ENCODE measurements at regions not wholly inside any gene's neighbourhood (a gene's known extent, or its start where the extent isn't known, plus 50 kb on each side); places are given as distances from the start of the nearest gene placed in this dataset.

DNA sequence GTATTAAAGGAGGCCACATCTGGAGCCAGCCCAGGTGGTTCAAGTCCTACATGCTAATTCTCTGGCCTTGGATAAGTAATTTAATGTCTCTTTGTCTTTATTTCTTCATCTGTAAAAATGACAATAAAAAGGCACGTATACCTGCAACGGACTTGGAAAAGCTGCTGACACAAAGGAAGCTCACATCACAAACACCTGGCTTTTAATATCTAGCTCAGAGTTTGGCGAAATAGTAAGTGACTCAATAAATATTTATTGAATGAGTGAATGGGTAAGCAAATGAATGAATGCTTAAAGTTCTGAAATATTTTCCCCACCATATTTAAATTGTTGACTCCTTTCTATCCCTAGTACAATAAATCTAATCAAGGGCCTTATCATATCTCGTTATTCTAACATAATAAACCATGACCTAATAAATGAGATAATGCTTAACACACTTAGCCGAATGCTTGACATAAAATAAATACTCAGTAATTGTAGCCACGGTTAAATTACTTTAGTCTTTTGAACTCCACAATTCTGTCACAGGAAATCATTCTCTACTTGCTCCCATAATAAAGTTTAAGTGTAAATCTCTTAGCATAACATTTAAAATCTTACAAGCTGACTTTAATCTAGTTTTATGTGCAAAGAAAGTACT, 74.7 kb upstream of the PALMD start:
- ChIA-PET CTCF (no interaction called here), POLR2A (no interaction called here)
- DNase-seq (ENCODE audit: extremely low spot score), result no peak
- TF ChIP-seq ELF4 (IDR thresholded peaks at IDR 0.05), result no peak
- TF ChIP-seq CTBP1 (IDR thresholded peaks at IDR 0.05; ENCODE audit: borderline replicate concordance), result no peak
- no peak for TF ChIP-seq L3MBTL2 (conservative IDR thresholded peaks at IDR 0.05)
- no peak for TF ChIP-seq FOXA1 (IDR thresholded peaks at IDR 0.05)
- TF ChIP-seq FOXK2 (IDR thresholded peaks at IDR 0.05), result no peak
- no peak for TF ChIP-seq NFRKB (IDR thresholded peaks at IDR 0.05)
- TF ChIP-seq FOXM1 (IDR thresholded peaks at IDR 0.05; ENCODE audit: borderline replicate concordance), result no peak
- no peak for TF ChIP-seq LEF1 (IDR thresholded peaks at IDR 0.05; ENCODE audit: borderline replicate concordance)
- TF ChIP-seq BHLHE40 (IDR thresholded peaks at IDR 0.05; ENCODE audit: borderline replicate concordance), result no peak
- TF ChIP-seq PKNOX1 (IDR thresholded peaks at IDR 0.05), result no peak
- no peak for TF ChIP-seq HDGF (IDR thresholded peaks at IDR 0.05; ENCODE audit: borderline replicate concordance)
- TF ChIP-seq SUZ12 (IDR thresholded peaks at IDR 0.05), result no peak
- no peak for TF ChIP-seq SP1 (IDR thresholded peaks at IDR 0.05)
- no peak for TF ChIP-seq ARNT (IDR thresholded peaks at IDR 0.05)
- no peak for TF ChIP-seq ZNF384 (IDR thresholded peaks at IDR 0.05)
- no peak for TF ChIP-seq TARDBP (IDR thresholded peaks at IDR 0.05)

- ChIA-PET POLR2A (no interaction called here), CTCF (no interaction called here)
- DNase-seq (ENCODE audit: extremely low spot score), result no peak
- TF ChIP-seq LEF1 (IDR thresholded peaks at IDR 0.05; ENCODE audit: borderline replicate concordance), result no peak
- no peak for TF ChIP-seq FOXM1 (IDR thresholded peaks at IDR 0.05; ENCODE audit: borderline replicate concordance)
- TF ChIP-seq ZNF384 (IDR thresholded peaks at IDR 0.05), result no peak
Measured at GRCh38 chr1:99573431-99574217, 72.3 kb upstream of the PALMD start.

DNA sequence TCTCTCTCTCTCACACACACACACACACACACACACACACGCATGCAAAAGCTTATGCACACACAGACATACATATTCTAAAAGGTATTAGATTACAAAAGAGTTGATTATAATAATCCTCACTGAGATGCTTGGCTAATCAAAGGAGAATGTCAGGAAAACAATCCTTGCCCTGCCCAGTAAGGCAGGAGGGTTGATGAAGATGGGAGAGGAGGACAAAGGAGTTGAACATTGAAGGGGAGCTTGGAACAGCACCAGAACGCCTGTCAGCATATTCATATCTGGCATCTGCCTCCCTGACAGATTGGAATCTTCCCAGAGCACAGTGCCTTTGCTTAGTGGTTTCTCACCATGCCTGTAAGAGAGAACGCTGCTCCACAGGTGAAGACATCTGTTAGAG, 68.6 kb upstream of the PALMD start:
- POLR2A ChIA-PET, result no interaction called here
- CTCF ChIA-PET, result no interaction called here

DNA sequence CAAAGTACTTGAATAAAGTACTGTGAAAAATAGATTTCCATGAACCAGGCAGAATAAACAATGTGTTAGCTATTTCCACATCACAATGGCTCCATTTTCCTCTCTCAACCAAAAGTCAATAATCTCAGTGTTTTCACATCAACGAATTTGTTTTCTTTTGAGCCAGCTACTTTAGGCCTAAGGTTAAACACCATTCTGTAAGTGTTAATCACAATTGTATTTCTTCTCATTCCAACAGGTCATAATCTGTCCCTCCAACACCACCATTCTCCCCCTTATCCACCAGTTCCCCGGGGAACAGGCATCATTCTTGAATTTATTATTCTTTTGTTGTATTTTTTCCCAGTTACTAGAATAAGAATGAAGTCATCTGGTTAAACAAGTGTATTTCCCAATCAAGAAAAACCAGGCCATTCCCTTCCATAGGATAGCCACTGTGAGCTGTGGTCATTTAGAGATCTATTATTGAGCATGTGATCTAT, 66.2 kb upstream of the PALMD start:
- no peak for DNase-seq (ENCODE audit: extremely low spot score)
- ChIA-PET CTCF (no interaction called here), POLR2A (no interaction called here)
- no peak for TF ChIP-seq FOXK2 (IDR thresholded peaks at IDR 0.05)
- TF ChIP-seq SUZ12 (IDR thresholded peaks at IDR 0.05), result no peak
- no peak for TF ChIP-seq PKNOX1 (IDR thresholded peaks at IDR 0.05)
- TF ChIP-seq FOXM1 (IDR thresholded peaks at IDR 0.05; ENCODE audit: borderline replicate concordance), result no peak
- no peak for TF ChIP-seq ARNT (IDR thresholded peaks at IDR 0.05)
- no peak for TF ChIP-seq HDGF (IDR thresholded peaks at IDR 0.05; ENCODE audit: borderline replicate concordance)
- TF ChIP-seq FOXA1 (IDR thresholded peaks at IDR 0.05), result no peak
- TF ChIP-seq SP1 (IDR thresholded peaks at IDR 0.05), result no peak
- no peak for TF ChIP-seq ZNF384 (IDR thresholded peaks at IDR 0.05)
- no peak for TF ChIP-seq L3MBTL2 (conservative IDR thresholded peaks at IDR 0.05)
- TF ChIP-seq ELF4 (IDR thresholded peaks at IDR 0.05), result no peak
- no peak for TF ChIP-seq LEF1 (IDR thresholded peaks at IDR 0.05; ENCODE audit: borderline replicate concordance)
- TF ChIP-seq CTBP1 (IDR thresholded peaks at IDR 0.05; ENCODE audit: borderline replicate concordance), result no peak
- TF ChIP-seq TARDBP (IDR thresholded peaks at IDR 0.05), result no peak
- no peak for TF ChIP-seq NFRKB (IDR thresholded peaks at IDR 0.05)
- TF ChIP-seq BHLHE40 (IDR thresholded peaks at IDR 0.05; ENCODE audit: borderline replicate concordance), result no peak

More for the DNA sequence above, 68.6 kb upstream of the PALMD start:
- TF ChIP-seq ELF4 (IDR thresholded peaks at IDR 0.05), result no peak
- no peak for TF ChIP-seq FOXM1 (IDR thresholded peaks at IDR 0.05; ENCODE audit: borderline replicate concordance)
- TF ChIP-seq CTBP1 (IDR thresholded peaks at IDR 0.05; ENCODE audit: borderline replicate concordance), result no peak
- TF ChIP-seq SP1 (IDR thresholded peaks at IDR 0.05), result no peak
- TF ChIP-seq ARNT (IDR thresholded peaks at IDR 0.05), result no peak
- no peak for TF ChIP-seq NFRKB (IDR thresholded peaks at IDR 0.05)
- TF ChIP-seq FOXA1 (IDR thresholded peaks at IDR 0.05), result no peak
- no peak for TF ChIP-seq LEF1 (IDR thresholded peaks at IDR 0.05; ENCODE audit: borderline replicate concordance)
- no peak for TF ChIP-seq FOXK2 (IDR thresholded peaks at IDR 0.05)
- TF ChIP-seq TARDBP (IDR thresholded peaks at IDR 0.05), result no peak
- TF ChIP-seq L3MBTL2 (conservative IDR thresholded peaks at IDR 0.05), result no peak
- TF ChIP-seq HDGF (IDR thresholded peaks at IDR 0.05; ENCODE audit: borderline replicate concordance), result no peak
- no peak for TF ChIP-seq PKNOX1 (IDR thresholded peaks at IDR 0.05)
- no peak for TF ChIP-seq BHLHE40 (IDR thresholded peaks at IDR 0.05; ENCODE audit: borderline replicate concordance)
- no peak for TF ChIP-seq SUZ12 (IDR thresholded peaks at IDR 0.05)
- TF ChIP-seq ZNF384 (IDR thresholded peaks at IDR 0.05), result no peak
- DNase-seq (ENCODE audit: extremely low spot score), result no peak

GRCh38 chr1:99580451-99580850, 65.5 kb upstream of the PALMD start:
- TF ChIP-seq ARNT (IDR thresholded peaks at IDR 0.05) (no peak), FOXK2 (IDR thresholded peaks at IDR 0.05) (no peak), HDGF (IDR thresholded peaks at IDR 0.05; ENCODE audit: borderline replicate concordance) (no peak), FOXM1 (IDR thresholded peaks at IDR 0.05; ENCODE audit: borderline replicate concordance) (no peak), SUZ12 (IDR thresholded peaks at IDR 0.05) (no peak), NFRKB (IDR thresholded peaks at IDR 0.05) (no peak), TARDBP (IDR thresholded peaks at IDR 0.05) (no peak), BHLHE40 (IDR thresholded peaks at IDR 0.05; ENCODE audit: borderline replicate concordance) (no peak), L3MBTL2 (conservative IDR thresholded peaks at IDR 0.05) (no peak), LEF1 (IDR thresholded peaks at IDR 0.05; ENCODE audit: borderline replicate concordance) (no peak), FOXA1 (IDR thresholded peaks at IDR 0.05) (no peak), ELF4 (IDR thresholded peaks at IDR 0.05) (no peak), SP1 (IDR thresholded peaks at IDR 0.05) (no peak), ZNF384 (IDR thresholded peaks at IDR 0.05) (no peak), CTBP1 (IDR thresholded peaks at IDR 0.05; ENCODE audit: borderline replicate concordance) (no peak), PKNOX1 (IDR thresholded peaks at IDR 0.05) (no peak)
- no peak for DNase-seq (ENCODE audit: extremely low spot score)
- ChIA-PET CTCF (no interaction called here), POLR2A (no interaction called here)
